Right lobe of liver (tissue), 4 donors: ENCODE measurements at regions not wholly inside any gene's neighbourhood (a gene's known extent, or its start where the extent isn't known, plus 50 kb on each side); places are given as distances from the start of the nearest gene placed in this dataset.

ENCODE experiments used
- CTCF ChIP-seq, 4 donors: fragments of 200-600 bp in 3 of 4; fragments of 450-650 bp in 1 of 4; IDR thresholded peaks; one replicate each; pipeline versions ENCODE4 v1.5.1 to v1.8.0; 2016 to 2022; ENCODE audit warnings: antibody characterized with exemption in 4 of 4, mild to moderate bottlenecking in 2 of 4
- POLR2A ChIP-seq: fragments of 450-650 bp; IDR thresholded peaks from one replicate; pipeline ENCODE4 v1.6.1; 2017; ENCODE audit warnings: antibody characterized with exemption, mild to moderate bottlenecking
- donor health status: DM: no; HTN: no; CAD: no.
- donor health status: DM: no; HTN: no; CAD: no.
- donor health status: DM: no; HTN: yes; CAD: no.

- TF ChIP-seq CTCF (IDR thresholded peaks at IDR 0.05) (no peak), POLR2A (no peak)
Measured at GRCh38 chr1:232383455-232384123, 246.3 kb downstream of the SIPA1L2 start.
